ENCODE measurements at regions not wholly inside any gene's neighbourhood (a gene's known extent, or its start where the extent isn't known, plus 50 kb on each side); places are given as distances from the start of the nearest gene placed in this dataset.
"Not testable (repeated sequence)": the region's sequence is repeated elsewhere in the genome, so short reads cannot be mapped to it uniquely, and the experiment has no call there.

GRCh38 chr7:34567906-34568305 lies 90.1 kb upstream of the NPSR1 start:
- Mint-ChIP-seq H3K4me3 (ENCODE audit: unreplicated experiment) (no peak overlapping the region), H3K9me3 (ENCODE audit: unreplicated experiment) (no peaks in the 10 kb centered on the region), H3K4me1 (ENCODE audit: low read depth, unreplicated experiment) (no peaks in the 10 kb centered on the region), H3K36me3 (ENCODE audit: insufficient read depth, unreplicated experiment) (no peaks in the 10 kb centered on the region), H3K27ac (ENCODE audit: unreplicated experiment) (no peak overlapping the region), H3K27me3 (ENCODE audit: insufficient read depth, unreplicated experiment) (peaks cover 9% of the 10 kb centered on the region)
- intact Hi-C loops (cut with micrococcal nuclease; ENCODE audit: unreplicated experiment): no loop called here
- Histone ChIP-seq H3K4me1 (no peaks in the 10 kb centered on the region), H3K27me3 (replicated peaks; ENCODE audit: control insufficient read depth, insufficient read depth, low read length) (no peaks in the 10 kb centered on the region), H3K36me3 (ENCODE audit: control insufficient read depth, insufficient read depth, low read length) (no peaks in the 10 kb centered on the region), H3K9me3 (no peaks in the 10 kb centered on the region), H3K4me3 (ENCODE audit: low read depth, low read length) (no peak overlapping the region)
- no peak for DNase-seq
- ChIA-PET POLR2A (no interaction called here), CTCF (no interaction called here)
- no peak for TF ChIP-seq CTCF (IDR thresholded peaks at IDR 0.05; ENCODE audit: insufficient read depth in 1 of 2, low read depth in 1 of 2, low read length in 1 of 2, severe bottlenecking in 1 of 2, unreplicated experiment in 1 of 2)
- no TSS peak for BruUV-seq (replicated peaks)

GRCh38 chr7:34569975-34570699 lies 87.9 kb upstream of the NPSR1 start:
- no peak overlapping the region for H3K27ac Mint-ChIP-seq (ENCODE audit: unreplicated experiment)
- Histone ChIP-seq H3K36me3 (ENCODE audit: control insufficient read depth, insufficient read depth, low read length) (no peaks in the 10 kb centered on the region), H3K4me3 (ENCODE audit: low read depth, low read length) (no peak overlapping the region), H3K27me3 (replicated peaks; ENCODE audit: control insufficient read depth, insufficient read depth, low read length) (no peaks in the 10 kb centered on the region), H3K4me1 (no peaks in the 10 kb centered on the region), H3K9me3 (no peaks in the 10 kb centered on the region)
- no peaks in the 10 kb centered on the region for H3K9me3 Mint-ChIP-seq (ENCODE audit: unreplicated experiment)
- BruUV-seq (replicated peaks): no TSS peak
- peaks cover 5% of the 10 kb centered on the region for H3K27me3 Mint-ChIP-seq (ENCODE audit: insufficient read depth, unreplicated experiment)
- CTCF ChIA-PET: no interaction called here
- intact Hi-C loops (cut with micrococcal nuclease; ENCODE audit: unreplicated experiment): no loop called here
- no peak overlapping the region for H3K4me3 Mint-ChIP-seq (ENCODE audit: unreplicated experiment)
- no peak for TF ChIP-seq CTCF (IDR thresholded peaks at IDR 0.05; ENCODE audit: insufficient read depth in 1 of 2, low read depth in 1 of 2, low read length in 1 of 2, severe bottlenecking in 1 of 2, unreplicated experiment in 1 of 2)
- no peak for DNase-seq
- no peaks in the 10 kb centered on the region for H3K4me1 Mint-ChIP-seq (ENCODE audit: low read depth, unreplicated experiment)
- POLR2A ChIA-PET: no interaction called here
- no peaks in the 10 kb centered on the region for H3K36me3 Mint-ChIP-seq (ENCODE audit: insufficient read depth, unreplicated experiment)

GRCh38 chr7:34575006-34575405 lies 83.0 kb upstream of the NPSR1 start:
- Mint-ChIP-seq H3K4me1 (ENCODE audit: low read depth, unreplicated experiment) (no peaks in the 10 kb centered on the region), H3K9me3 (ENCODE audit: unreplicated experiment) (peaks cover 9% of the 10 kb centered on the region), H3K36me3 (ENCODE audit: insufficient read depth, unreplicated experiment) (no peaks in the 10 kb centered on the region), H3K27me3 (ENCODE audit: insufficient read depth, unreplicated experiment) (peaks cover 6% of the 10 kb centered on the region), H3K27ac (ENCODE audit: unreplicated experiment) (no peak overlapping the region), H3K4me3 (ENCODE audit: unreplicated experiment) (no peak overlapping the region)
- no peak for DNase-seq
- ChIA-PET POLR2A (no interaction called here), CTCF (no interaction called here)
- Histone ChIP-seq H3K4me3 (ENCODE audit: low read depth, low read length) (no peak overlapping the region), H3K36me3 (ENCODE audit: control insufficient read depth, insufficient read depth, low read length) (no peaks in the 10 kb centered on the region), H3K4me1 (no peaks in the 10 kb centered on the region), H3K9me3 (no peaks in the 10 kb centered on the region; the same call in 1 of the 2 replicates), H3K27me3 (replicated peaks; ENCODE audit: control insufficient read depth, insufficient read depth, low read length) (no peaks in the 10 kb centered on the region)
- no TSS peak for BruUV-seq (replicated peaks)
- no peak for TF ChIP-seq CTCF (IDR thresholded peaks at IDR 0.05; ENCODE audit: insufficient read depth in 1 of 2, low read depth in 1 of 2, low read length in 1 of 2, severe bottlenecking in 1 of 2, unreplicated experiment in 1 of 2)
- intact Hi-C loops (cut with micrococcal nuclease; ENCODE audit: unreplicated experiment): no loop called here

GRCh38 chr7:34577934-34578333 lies 80.1 kb upstream of the NPSR1 start:
- H3K27me3 ChIP-seq (replicated peaks; ENCODE audit: control insufficient read depth, insufficient read depth, low read length); H3K4me3 ChIP-seq (ENCODE audit: low read depth, low read length); H3K27me3 Mint-ChIP-seq (ENCODE audit: insufficient read depth, unreplicated experiment); H3K27ac Mint-ChIP-seq (ENCODE audit: unreplicated experiment); H3K9me3 ChIP-seq; H3K4me3 Mint-ChIP-seq (ENCODE audit: unreplicated experiment); H3K4me1 Mint-ChIP-seq (ENCODE audit: low read depth, unreplicated experiment); H3K4me1 ChIP-seq; CTCF ChIA-PET; intact Hi-C loops (cut with micrococcal nuclease; ENCODE audit: unreplicated experiment); H3K36me3 Mint-ChIP-seq (ENCODE audit: insufficient read depth, unreplicated experiment); H3K36me3 ChIP-seq (ENCODE audit: control insufficient read depth, insufficient read depth, low read length); POLR2A ChIA-PET; H3K9me3 Mint-ChIP-seq (ENCODE audit: unreplicated experiment); DNase-seq; BruUV-seq (replicated peaks): not testable (repeated sequence)

GRCh38 chr7:34581698-34582097 lies 76.3 kb upstream of the NPSR1 start:
- DNase-seq; H3K36me3 Mint-ChIP-seq (ENCODE audit: insufficient read depth, unreplicated experiment); H3K4me3 ChIP-seq (ENCODE audit: low read depth, low read length); POLR2A ChIA-PET; H3K9me3 ChIP-seq; H3K27ac Mint-ChIP-seq (ENCODE audit: unreplicated experiment); H3K4me3 Mint-ChIP-seq (ENCODE audit: unreplicated experiment); BruUV-seq (replicated peaks); H3K4me1 ChIP-seq; intact Hi-C loops (cut with micrococcal nuclease; ENCODE audit: unreplicated experiment); H3K36me3 ChIP-seq (ENCODE audit: control insufficient read depth, insufficient read depth, low read length); H3K4me1 Mint-ChIP-seq (ENCODE audit: low read depth, unreplicated experiment); CTCF ChIA-PET; H3K27me3 ChIP-seq (replicated peaks; ENCODE audit: control insufficient read depth, insufficient read depth, low read length); H3K9me3 Mint-ChIP-seq (ENCODE audit: unreplicated experiment): not testable (repeated sequence)
- peaks cover 13% of the 10 kb centered on the region for H3K27me3 Mint-ChIP-seq (ENCODE audit: insufficient read depth, unreplicated experiment)
